ENCODE measurements at regions not wholly inside any gene's neighbourhood (a gene's known extent, or its start where the extent isn't known, plus 50 kb on each side); places are given as distances from the start of the nearest gene placed in this dataset.
"Not testable (repeated sequence)": the region's sequence is repeated elsewhere in the genome, so short reads cannot be mapped to it uniquely, and the experiment has no call there.

DNA sequence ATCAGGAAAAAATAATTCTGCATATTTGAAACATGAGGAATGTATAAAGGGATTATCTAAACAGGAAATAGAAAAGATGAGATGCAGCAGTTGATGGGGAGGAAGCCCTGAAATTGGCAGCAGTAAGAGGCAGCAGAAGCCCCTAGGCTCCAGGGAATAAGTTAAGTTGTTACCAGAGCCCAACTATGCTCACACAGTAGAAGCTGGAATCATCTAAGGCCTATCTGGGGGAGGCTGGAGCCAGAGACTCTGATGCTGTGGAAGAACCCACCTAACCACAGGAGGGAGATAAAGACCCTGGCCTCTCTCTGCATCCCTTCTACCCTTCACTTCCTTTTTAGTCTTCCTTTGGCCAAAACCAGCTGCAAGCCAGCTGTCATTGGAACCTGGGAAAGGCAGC is 519.7 kb downstream of the DIPK2A start:
- TF ChIP-seq, protein P1, sequence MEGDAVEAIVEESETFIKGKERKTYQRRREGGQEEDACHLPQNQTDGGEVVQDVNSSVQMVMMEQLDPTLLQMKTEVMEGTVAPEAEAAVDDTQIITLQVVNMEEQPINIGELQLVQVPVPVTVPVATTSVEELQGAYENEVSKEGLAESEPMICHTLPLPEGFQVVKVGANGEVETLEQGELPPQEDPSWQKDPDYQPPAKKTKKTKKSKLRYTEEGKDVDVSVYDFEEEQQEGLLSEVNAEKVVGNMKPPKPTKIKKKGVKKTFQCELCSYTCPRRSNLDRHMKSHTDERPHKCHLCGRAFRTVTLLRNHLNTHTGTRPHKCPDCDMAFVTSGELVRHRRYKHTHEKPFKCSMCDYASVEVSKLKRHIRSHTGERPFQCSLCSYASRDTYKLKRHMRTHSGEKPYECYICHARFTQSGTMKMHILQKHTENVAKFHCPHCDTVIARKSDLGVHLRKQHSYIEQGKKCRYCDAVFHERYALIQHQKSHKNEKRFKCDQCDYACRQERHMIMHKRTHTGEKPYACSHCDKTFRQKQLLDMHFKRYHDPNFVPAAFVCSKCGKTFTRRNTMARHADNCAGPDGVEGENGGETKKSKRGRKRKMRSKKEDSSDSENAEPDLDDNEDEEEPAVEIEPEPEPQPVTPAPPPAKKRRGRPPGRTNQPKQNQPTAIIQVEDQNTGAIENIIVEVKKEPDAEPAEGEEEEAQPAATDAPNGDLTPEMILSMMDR (conservative IDR thresholded peaks at IDR 0.05): peak; percentile 50
- Mint-ChIP-seq H3K4me3 (no peak overlapping the region), H3K36me3 (ENCODE audit: low read depth) (peaks cover 3% of the 10 kb centered on the region), H3K4me1 (no peaks in the 10 kb centered on the region), H3K27ac (no peak overlapping the region), H3K27me3 (ENCODE audit: insufficient read depth) (no peaks in the 10 kb centered on the region), H3K9me3 (peaks cover 5% of the 10 kb centered on the region)
- H3K27ac ChIP-seq (ENCODE audit: low read depth, low read length): no peak overlapping the region
- H3K9ac ChIP-seq (ENCODE audit: extremely low read depth, low read length, poor library complexity, severe bottlenecking): no peak overlapping the region
- no peaks in the 10 kb centered on the region for H3K4me1 ChIP-seq (ENCODE audit: control insufficient read depth, insufficient read depth, low read length)
- no peak overlapping the region for H3K4me3 ChIP-seq (ENCODE audit: low read length)
- no peaks in the 10 kb centered on the region for H3K36me3 ChIP-seq (ENCODE audit: control insufficient read depth, insufficient read depth, low read length)
- H3K27me3 ChIP-seq (ENCODE audit: control insufficient read depth, insufficient read depth, low read length, poor library complexity, severe bottlenecking): no peaks in the 10 kb centered on the region
- DNase-seq: peak; percentile 50
- H3K9me3 ChIP-seq (ENCODE audit: control insufficient read depth, low read length): no peaks in the 10 kb centered on the region

DNA sequence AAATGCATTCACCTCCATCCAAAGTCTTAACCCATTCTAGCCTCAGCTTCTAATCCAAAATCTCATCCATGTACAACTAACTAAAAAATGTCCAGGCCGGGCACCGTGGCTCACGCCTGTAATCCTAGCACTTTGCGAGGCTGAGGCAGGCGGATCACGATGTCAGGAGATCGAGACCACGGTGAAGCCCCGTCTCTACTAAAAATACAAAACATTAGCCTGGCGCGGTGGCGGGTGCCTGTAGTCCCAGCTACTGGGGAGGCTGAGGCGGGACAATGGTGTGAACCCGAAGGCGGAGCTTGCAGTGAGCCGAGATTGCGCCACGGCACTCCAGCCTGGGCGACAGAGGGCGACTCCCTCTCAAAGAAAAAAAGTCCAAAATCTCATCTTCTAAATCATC is 523.0 kb downstream of the DIPK2A start:
- H3K4me3 Mint-ChIP-seq; H3K4me3 ChIP-seq (ENCODE audit: low read length); H3K4me1 ChIP-seq (ENCODE audit: control insufficient read depth, insufficient read depth, low read length); H3K36me3 Mint-ChIP-seq (ENCODE audit: low read depth); H3K27me3 ChIP-seq (ENCODE audit: control insufficient read depth, insufficient read depth, low read length, poor library complexity, severe bottlenecking); DNase-seq; H3K4me1 Mint-ChIP-seq; H3K9ac ChIP-seq (ENCODE audit: extremely low read depth, low read length, poor library complexity, severe bottlenecking); H3K27ac ChIP-seq (ENCODE audit: low read depth, low read length); H3K36me3 ChIP-seq (ENCODE audit: control insufficient read depth, insufficient read depth, low read length); H3K9me3 Mint-ChIP-seq; H3K27me3 Mint-ChIP-seq (ENCODE audit: insufficient read depth); H3K9me3 ChIP-seq (ENCODE audit: control insufficient read depth, low read length); H3K27ac Mint-ChIP-seq: not testable (repeated sequence)
- 91 to 98% methylated on average over 7 to 20 of the region's 20 CpGs for WGBS, 2 experiments (ENCODE audit: insufficient coverage in 1 of 2, insufficient read length in 1 of 2)

DNA sequence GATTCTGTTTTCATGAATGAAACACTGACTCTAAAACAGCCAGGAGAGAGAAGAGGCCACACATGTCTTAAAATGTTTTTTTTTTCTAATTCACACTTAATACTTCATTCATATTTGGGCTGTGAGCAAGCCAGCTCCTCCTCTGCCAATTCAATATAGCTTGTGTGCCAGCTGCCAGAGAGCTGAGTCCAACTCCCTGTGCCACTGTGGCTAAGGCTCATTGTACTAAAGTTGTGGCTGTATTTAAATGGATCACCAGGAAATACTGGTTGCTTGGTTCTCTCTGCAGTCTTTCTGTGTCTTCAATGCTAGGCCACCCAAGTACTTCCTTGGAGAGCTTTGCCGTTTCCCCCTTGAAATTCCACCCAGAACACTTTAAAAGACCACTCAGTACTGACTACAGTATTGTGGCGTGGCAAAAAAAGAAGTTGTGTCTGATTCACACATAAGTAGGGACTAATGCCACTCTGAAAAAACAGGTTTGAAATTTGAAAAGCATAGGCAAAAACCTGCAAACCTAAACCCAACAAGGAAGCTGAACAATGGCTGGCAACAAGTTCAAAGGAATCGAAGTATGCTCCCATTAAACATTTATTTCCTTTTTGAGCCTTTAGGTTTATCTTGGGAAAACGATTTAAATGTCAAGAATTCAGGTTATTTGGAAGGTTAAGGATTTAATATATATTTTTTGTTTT is 524.7 kb downstream of the DIPK2A start:
- Histone ChIP-seq H3K36me3 (ENCODE audit: control insufficient read depth, insufficient read depth, low read length) (no peaks in the 10 kb centered on the region), H3K9ac (ENCODE audit: extremely low read depth, low read length, poor library complexity, severe bottlenecking) (no peak overlapping the region), H3K4me3 (ENCODE audit: low read length) (no peak overlapping the region), H3K27ac (ENCODE audit: low read depth, low read length) (no peak overlapping the region), H3K4me1 (ENCODE audit: control insufficient read depth, insufficient read depth, low read length) (no peaks in the 10 kb centered on the region), H3K9me3 (ENCODE audit: control insufficient read depth, low read length) (no peaks in the 10 kb centered on the region), H3K27me3 (ENCODE audit: control insufficient read depth, insufficient read depth, low read length, poor library complexity, severe bottlenecking) (no peaks in the 10 kb centered on the region)
- 87 to 94% methylated on average over 3 to 4 of the region's 4 CpGs for WGBS, 2 experiments (ENCODE audit: insufficient coverage in 1 of 2, insufficient read length in 1 of 2)
- peaks cover 5% of the 10 kb centered on the region for H3K9me3 Mint-ChIP-seq
- no peaks in the 10 kb centered on the region for H3K4me1 Mint-ChIP-seq
- H3K36me3 Mint-ChIP-seq (ENCODE audit: low read depth): peaks cover 3% of the 10 kb centered on the region
- no peak overlapping the region for H3K27ac Mint-ChIP-seq
- TF ChIP-seq, protein P1 (conservative IDR thresholded peaks at IDR 0.05): no peak
- no peak for DNase-seq
- H3K27me3 Mint-ChIP-seq (ENCODE audit: insufficient read depth): no peaks in the 10 kb centered on the region
- no peak overlapping the region for H3K4me3 Mint-ChIP-seq

DNA sequence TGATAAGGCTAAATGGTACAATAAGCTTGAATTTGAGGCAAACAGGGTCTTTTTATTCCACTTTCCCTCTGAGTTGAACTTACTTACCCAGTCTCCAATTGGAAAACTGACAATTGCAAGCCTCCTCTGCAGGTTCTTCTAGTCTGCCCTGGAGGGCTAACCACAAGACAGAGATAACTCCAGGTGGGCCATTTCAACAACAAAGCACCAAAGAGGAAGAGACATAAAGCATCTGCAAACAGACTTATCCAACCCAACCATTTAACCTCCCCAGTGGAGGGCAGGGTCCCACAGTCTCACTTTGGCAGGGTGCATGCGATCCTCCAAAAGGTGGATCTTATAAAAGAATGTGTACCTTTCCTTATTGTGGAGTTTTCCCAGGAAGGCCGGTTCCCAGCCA is 525.8 kb downstream of the DIPK2A start:
- Histone ChIP-seq H3K27me3 (ENCODE audit: control insufficient read depth, insufficient read depth, low read length, poor library complexity, severe bottlenecking) (no peaks in the 10 kb centered on the region), H3K9ac (ENCODE audit: extremely low read depth, low read length, poor library complexity, severe bottlenecking) (no peak overlapping the region), H3K27ac (ENCODE audit: low read depth, low read length) (no peak overlapping the region), H3K4me1 (ENCODE audit: control insufficient read depth, insufficient read depth, low read length) (no peaks in the 10 kb centered on the region), H3K4me3 (ENCODE audit: low read length) (no peak overlapping the region), H3K36me3 (ENCODE audit: control insufficient read depth, insufficient read depth, low read length) (no peaks in the 10 kb centered on the region), H3K9me3 (ENCODE audit: control insufficient read depth, low read length) (no peaks in the 10 kb centered on the region)
- WGBS, 2 experiments (ENCODE audit: insufficient coverage in 1 of 2, insufficient read length in 1 of 2): 97 to 100% methylated on average over 1 to 2 of the region's 2 CpGs
- peaks cover 5% of the 10 kb centered on the region for H3K9me3 Mint-ChIP-seq
- H3K27ac Mint-ChIP-seq: no peak overlapping the region
- no peak overlapping the region for H3K4me3 Mint-ChIP-seq
- H3K36me3 Mint-ChIP-seq (ENCODE audit: low read depth): peaks cover 3% of the 10 kb centered on the region
- DNase-seq: no peak
- H3K27me3 Mint-ChIP-seq (ENCODE audit: insufficient read depth): no peaks in the 10 kb centered on the region
- H3K4me1 Mint-ChIP-seq: peaks cover 3% of the 10 kb centered on the region
- TF ChIP-seq, protein P1 (conservative IDR thresholded peaks at IDR 0.05): no peak
